Nephron (organoid): ENCODE measurements at regions not wholly inside any gene's neighbourhood (a gene's known extent, or its start where the extent isn't known, plus 50 kb on each side); places are given as distances from the start of the nearest gene placed in this dataset.
"Not testable (repeated sequence)": the region's sequence is repeated elsewhere in the genome, so short reads cannot be mapped to it uniquely, and the experiment has no call there.

Experiments
- H3K27ac Mint-ChIP-seq, 3 experiments: 2 replicates each; pipeline ENCODE4 v1.8.0; 2020; ENCODE audit warnings: mixed read lengths in 3 of 3, mild to moderate bottlenecking in 2 of 3, moderate library complexity in 1 of 3
- H3K27me3 Mint-ChIP-seq: 2 replicates; pipeline ENCODE4 v1.8.0; 2021; ENCODE audit warnings: low read depth, mild to moderate bottlenecking, moderate library complexity, mixed read lengths
- H3K36me3 Mint-ChIP-seq: 2 replicates; pipeline ENCODE4 v1.8.0; 2020; ENCODE audit warnings: low read depth, mixed read lengths
- H3K4me1 Mint-ChIP-seq: 2 replicates; pipeline ENCODE4 v1.8.0; 2020; ENCODE audit warnings: mixed read lengths
- H3K4me3 Mint-ChIP-seq, 3 experiments: 2 replicates each; pipeline ENCODE4 v1.8.0; 2020; ENCODE audit warnings: mild to moderate bottlenecking in 3 of 3, mixed read lengths in 3 of 3, moderate library complexity in 2 of 3
- H3K9me3 Mint-ChIP-seq: 2 replicates; pipeline ENCODE4 v1.8.0; 2020; ENCODE audit warnings: mixed read lengths
- CTCF ChIP-seq, 3 experiments: fragments of 200-600 bp; sonication (generic); IDR thresholded peaks; one replicate each; pipeline ENCODE4 v1.5.0; 2021; ENCODE audit warnings: antibody characterized with exemption in 3 of 3; ENCODE audit not compliant: unreplicated experiment in 3 of 3

DNA sequence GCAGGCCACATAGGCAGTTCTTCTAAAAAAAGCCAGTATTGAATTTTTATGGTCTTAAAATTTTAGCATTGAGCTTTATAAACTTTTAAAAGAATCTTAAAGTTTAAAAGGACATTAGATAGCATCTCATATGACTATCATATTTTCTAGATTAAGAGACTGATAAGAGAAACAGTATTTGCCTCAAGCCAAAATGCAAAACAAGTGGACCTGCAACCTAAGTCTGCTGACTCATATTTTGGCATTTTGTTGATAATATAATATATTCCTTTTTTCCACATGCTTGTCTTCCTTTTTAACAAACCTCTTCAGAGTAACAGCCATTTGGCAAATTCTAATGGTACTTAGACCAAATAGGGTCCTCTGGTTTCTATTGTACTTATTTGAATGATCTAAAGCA lies 328.5 kb upstream of the GALNTL6 start:
- peaks cover 2% of the 10 kb centered on the region for H3K9me3 Mint-ChIP-seq
- H3K27me3 Mint-ChIP-seq, result no peaks in the 10 kb centered on the region
- no peak overlapping the region for H3K4me3 Mint-ChIP-seq
- TF ChIP-seq CTCF (IDR thresholded peaks at IDR 0.05; ENCODE audit: unreplicated experiment in 3 of 3), result no peak
- H3K27ac Mint-ChIP-seq, result no peak overlapping the region
- H3K4me1 Mint-ChIP-seq, result no peaks in the 10 kb centered on the region
- no peaks in the 10 kb centered on the region for H3K36me3 Mint-ChIP-seq

DNA sequence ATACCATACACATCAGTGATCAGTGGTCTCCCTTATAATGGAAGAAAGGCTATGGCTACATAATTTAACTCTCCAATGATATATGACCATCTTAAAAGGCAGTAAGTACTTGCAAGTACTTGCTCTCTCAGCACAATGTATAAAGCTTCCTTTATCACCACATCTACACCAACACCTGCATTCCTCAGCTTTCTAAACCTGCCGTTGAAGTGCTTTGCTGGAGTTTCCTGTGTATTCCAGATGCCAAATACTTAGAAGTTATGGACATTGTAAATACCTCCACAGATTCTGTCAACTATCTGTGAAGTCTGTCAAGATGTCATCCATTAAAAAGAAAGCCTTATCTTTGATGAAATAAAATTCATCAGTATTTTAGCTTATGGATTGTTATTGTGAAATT lies 335.0 kb upstream of the GALNTL6 start:
- Mint-ChIP-seq H3K4me3 (no peak overlapping the region), H3K27ac (no peak overlapping the region), H3K4me1 (peaks cover 6% of the 10 kb centered on the region), H3K9me3 (no peaks in the 10 kb centered on the region), H3K27me3 (no peaks in the 10 kb centered on the region), H3K36me3 (no peaks in the 10 kb centered on the region)
- TF ChIP-seq CTCF (IDR thresholded peaks at IDR 0.05; ENCODE audit: unreplicated experiment in 3 of 3), result no peak

GRCh38 chr4:171475111-171475510 lies 338.1 kb upstream of the GALNTL6 start:
- not testable (repeated sequence) for H3K4me1 Mint-ChIP-seq, H3K27ac Mint-ChIP-seq, H3K4me3 Mint-ChIP-seq

GRCh38 chr4:171473155-171473554 lies 340.0 kb upstream of the GALNTL6 start:
- peak overlapping the region in 1 of 3 experiments; percentile 21 for H3K27ac Mint-ChIP-seq
- H3K27me3 Mint-ChIP-seq, result no peaks in the 10 kb centered on the region
- H3K4me1 Mint-ChIP-seq, result peaks cover 6% of the 10 kb centered on the region
- no peaks in the 10 kb centered on the region for H3K36me3 Mint-ChIP-seq
- no peak overlapping the region for H3K4me3 Mint-ChIP-seq
- H3K9me3 Mint-ChIP-seq, result no peaks in the 10 kb centered on the region
- TF ChIP-seq CTCF (IDR thresholded peaks at IDR 0.05; ENCODE audit: unreplicated experiment in 3 of 3), result no peak

More at GRCh38 chr4:171475111-171475510, 338.1 kb upstream of the GALNTL6 start:
- not testable (repeated sequence) for H3K27me3 Mint-ChIP-seq, H3K36me3 Mint-ChIP-seq, H3K9me3 Mint-ChIP-seq

DNA sequence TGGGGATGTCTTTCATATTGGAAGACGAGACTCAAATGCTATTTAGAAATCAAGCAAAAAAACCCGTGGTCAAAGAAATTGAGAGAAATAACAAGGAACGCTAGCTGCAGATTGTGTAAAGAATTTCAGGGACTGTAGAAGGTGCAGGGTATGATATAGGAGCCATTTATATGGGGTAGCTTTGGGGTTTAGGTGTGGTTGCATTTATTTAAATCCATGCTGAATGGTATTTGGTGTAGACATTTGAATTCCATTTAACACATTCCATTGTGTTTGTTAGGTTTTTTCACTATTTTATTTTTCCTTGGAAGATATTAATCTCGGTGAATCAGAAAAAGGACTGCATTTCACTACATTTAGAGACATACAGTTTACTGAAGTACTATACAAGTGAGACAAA lies 341.0 kb upstream of the GALNTL6 start:
- H3K9me3 Mint-ChIP-seq, result no peaks in the 10 kb centered on the region
- peaks cover 6% of the 10 kb centered on the region for H3K4me1 Mint-ChIP-seq
- no peaks in the 10 kb centered on the region for H3K36me3 Mint-ChIP-seq

GRCh38 chr4:171464499-171464898 lies 348.7 kb upstream of the GALNTL6 start:
- Mint-ChIP-seq H3K9me3 (peaks cover 4% of the 10 kb centered on the region), H3K27ac (no peak overlapping the region), H3K27me3 (no peaks in the 10 kb centered on the region)

More for the DNA sequence above, 341.0 kb upstream of the GALNTL6 start:
- H3K27ac Mint-ChIP-seq, result no peak overlapping the region
- TF ChIP-seq CTCF (IDR thresholded peaks at IDR 0.05; ENCODE audit: unreplicated experiment in 3 of 3), result no peak
- no peaks in the 10 kb centered on the region for H3K27me3 Mint-ChIP-seq
- no peak overlapping the region for H3K4me3 Mint-ChIP-seq

More at GRCh38 chr4:171464499-171464898, 348.7 kb upstream of the GALNTL6 start:
- no peak overlapping the region for H3K4me3 Mint-ChIP-seq
- H3K36me3 Mint-ChIP-seq, result no peaks in the 10 kb centered on the region
- no peaks in the 10 kb centered on the region for H3K4me1 Mint-ChIP-seq
- TF ChIP-seq CTCF (IDR thresholded peaks at IDR 0.05; ENCODE audit: unreplicated experiment in 3 of 3), result no peak
